ENCODE measurements at regions not wholly inside any gene's neighbourhood (a gene's known extent, or its start where the extent isn't known, plus 50 kb on each side); places are given as distances from the start of the nearest gene placed in this dataset.
"Not testable (repeated sequence)": the region's sequence is repeated elsewhere in the genome, so short reads cannot be mapped to it uniquely, and the experiment has no call there.

DNA sequence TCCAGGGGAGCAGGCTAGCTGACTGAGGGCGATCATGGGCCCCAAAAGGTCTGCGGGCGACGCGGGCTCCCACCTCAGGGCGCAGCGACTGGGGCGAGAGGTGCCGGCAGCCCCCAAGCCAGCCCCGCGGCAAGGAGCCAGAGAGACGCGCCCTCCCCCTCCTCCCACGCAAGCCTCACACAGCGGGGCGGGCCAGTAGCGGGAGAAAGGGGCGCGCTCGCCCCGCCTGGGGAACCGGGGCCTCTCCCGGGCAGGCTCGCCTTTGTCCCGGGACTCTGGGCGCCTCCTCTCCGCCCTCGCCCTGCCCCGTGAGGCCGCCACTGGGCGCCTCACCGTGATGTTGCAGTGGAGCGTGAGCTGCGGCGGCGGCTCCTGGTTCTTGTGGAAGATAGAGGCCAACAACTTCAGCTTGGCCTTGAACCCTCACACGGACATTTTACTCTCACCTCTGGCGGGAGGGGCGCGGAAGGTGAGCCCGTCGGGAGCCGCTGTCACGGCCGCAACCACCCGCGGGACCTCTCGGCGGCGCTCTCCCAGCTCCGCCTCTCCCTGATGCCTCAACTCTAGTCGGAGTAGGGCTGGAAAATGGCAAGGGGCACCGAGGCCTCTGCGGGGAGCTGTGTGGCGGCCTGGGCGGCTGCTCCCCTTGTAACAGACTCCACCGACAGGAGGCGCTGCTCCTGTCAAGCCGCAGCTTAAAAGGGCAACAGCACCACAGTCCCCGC is 100.5 kb upstream of the ZSCAN2 start:
- not testable (repeated sequence) for TF ChIP-seq SNAI2 (CRISPR knock-in tag; IDR thresholded peaks at IDR 0.05); RARB (CRISPR knock-in tag; IDR thresholded peaks at IDR 0.05); ARNTL (CRISPR knock-in tag; IDR thresholded peaks at IDR 0.05; ENCODE audit: borderline replicate concordance, low read depth); ZC3H10 (CRISPR knock-in tag; IDR thresholded peaks at IDR 0.05); GLIS3 (CRISPR knock-in tag; IDR thresholded peaks at IDR 0.05); TCF4 (CRISPR knock-in tag; IDR thresholded peaks at IDR 0.05; ENCODE audit: borderline replicate concordance); ZFP30 (CRISPR knock-in tag; IDR thresholded peaks at IDR 0.05); ISL1 (CRISPR knock-in tag; IDR thresholded peaks at IDR 0.05); ZFP3 (CRISPR knock-in tag; IDR thresholded peaks at IDR 0.05)
- TF ChIP-seq, protein P1, sequence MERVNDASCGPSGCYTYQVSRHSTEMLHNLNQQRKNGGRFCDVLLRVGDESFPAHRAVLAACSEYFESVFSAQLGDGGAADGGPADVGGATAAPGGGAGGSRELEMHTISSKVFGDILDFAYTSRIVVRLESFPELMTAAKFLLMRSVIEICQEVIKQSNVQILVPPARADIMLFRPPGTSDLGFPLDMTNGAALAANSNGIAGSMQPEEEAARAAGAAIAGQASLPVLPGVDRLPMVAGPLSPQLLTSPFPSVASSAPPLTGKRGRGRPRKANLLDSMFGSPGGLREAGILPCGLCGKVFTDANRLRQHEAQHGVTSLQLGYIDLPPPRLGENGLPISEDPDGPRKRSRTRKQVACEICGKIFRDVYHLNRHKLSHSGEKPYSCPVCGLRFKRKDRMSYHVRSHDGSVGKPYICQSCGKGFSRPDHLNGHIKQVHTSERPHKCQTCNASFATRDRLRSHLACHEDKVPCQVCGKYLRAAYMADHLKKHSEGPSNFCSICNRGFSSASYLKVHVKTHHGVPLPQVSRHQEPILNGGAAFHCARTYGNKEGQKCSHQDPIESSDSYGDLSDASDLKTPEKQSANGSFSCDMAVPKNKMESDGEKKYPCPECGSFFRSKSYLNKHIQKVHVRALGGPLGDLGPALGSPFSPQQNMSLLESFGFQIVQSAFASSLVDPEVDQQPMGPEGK (CRISPR knock-in tag; IDR thresholded peaks at IDR 0.05; ENCODE audit: borderline replicate concordance): not testable (repeated sequence)
- TF ChIP-seq, protein P2, sequence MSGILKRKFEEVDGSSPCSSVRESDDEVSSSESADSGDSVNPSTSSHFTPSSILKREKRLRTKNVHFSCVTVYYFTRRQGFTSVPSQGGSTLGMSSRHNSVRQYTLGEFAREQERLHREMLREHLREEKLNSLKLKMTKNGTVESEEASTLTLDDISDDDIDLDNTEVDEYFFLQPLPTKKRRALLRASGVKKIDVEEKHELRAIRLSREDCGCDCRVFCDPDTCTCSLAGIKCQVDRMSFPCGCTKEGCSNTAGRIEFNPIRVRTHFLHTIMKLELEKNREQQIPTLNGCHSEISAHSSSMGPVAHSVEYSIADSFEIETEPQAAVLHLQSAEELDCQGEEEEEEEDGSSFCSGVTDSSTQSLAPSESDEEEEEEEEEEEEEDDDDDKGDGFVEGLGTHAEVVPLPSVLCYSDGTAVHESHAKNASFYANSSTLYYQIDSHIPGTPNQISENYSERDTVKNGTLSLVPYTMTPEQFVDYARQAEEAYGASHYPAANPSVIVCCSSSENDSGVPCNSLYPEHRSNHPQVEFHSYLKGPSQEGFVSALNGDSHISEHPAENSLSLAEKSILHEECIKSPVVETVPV (CRISPR knock-in tag; IDR thresholded peaks at IDR 0.05): not testable (repeated sequence)
